H1 (cell line): ENCODE measurements at regions not wholly inside any gene's neighbourhood (a gene's known extent, or its start where the extent isn't known, plus 50 kb on each side); places are given as distances from the start of the nearest gene placed in this dataset.

ENCODE experiments used
- CTCF ChIA-PET: fragments of 300-600 bp; sonication (Branson Sonifier 250); formaldehyde crosslinking; loops from one replicate; lab custom pipeline; 2021; ENCODE audit not compliant: partially characterized antibody; lab: Charles Lee
- POLR2A ChIA-PET: fragments of 300-600 bp; sonication (Branson Sonifier 250); formaldehyde crosslinking; loops from one replicate; lab custom pipeline; 2021; ENCODE audit warnings: inconsistent platforms; ENCODE audit not compliant: partially characterized antibody; lab: Charles Lee
- DNase-seq, 2 experiments: peaks; one replicate each; pipeline versions ENCODE4 v3.0.0 to v3.0.0-alpha.2; 2010 to 2022; ENCODE audit warnings: low spot score in 2 of 2, low read depth in 1 of 2, mixed read lengths in 1 of 2
- FAIRE-seq: peaks from 2 replicates; lab custom pipeline; 2011; peaks lifted over from hg19 to GRCh38; lab: Jason Lieb, UNC
- H2AFZ ChIP-seq: 2 replicates; pipeline ENCODE4 v1.8.1; 2012; ENCODE audit warnings: low read length, inconsistent platforms
- H2AK5ac ChIP-seq: 2 replicates; pipeline ENCODE4 v1.6.1; 2013; ENCODE audit warnings: low read depth, low read length
- H2BK120ac ChIP-seq: replicated peaks from 2 replicates; pipeline ENCODE3; 2013; ENCODE audit warnings: low read depth, low read length, inconsistent platforms
- H2BK12ac ChIP-seq: 2 replicates; pipeline ENCODE4 v1.6.1; 2013; ENCODE audit warnings: low read depth, low read length
- H2BK15ac ChIP-seq: 2 replicates; pipeline ENCODE4 v1.6.1; 2013; ENCODE audit warnings: low read length
- H2BK20ac ChIP-seq: 2 replicates; pipeline ENCODE4 v1.6.1; 2013; ENCODE audit warnings: low read length
- H2BK5ac ChIP-seq: 2 replicates; pipeline ENCODE4 v1.6.1; 2013; ENCODE audit warnings: low read depth, low read length
- H3K14ac ChIP-seq: 2 replicates; pipeline ENCODE4 v1.6.1; 2013; ENCODE audit warnings: inconsistent platforms; ENCODE audit not compliant: insufficient read length
- H3K18ac ChIP-seq: 2 replicates; pipeline ENCODE4 v1.6.1; 2013; ENCODE audit warnings: low read length; ENCODE audit errors: extremely low read depth
- H3K23ac ChIP-seq: 2 replicates; pipeline ENCODE4 v1.6.1; 2013; ENCODE audit warnings: inconsistent platforms; ENCODE audit not compliant: insufficient read length
- H3K23me2 ChIP-seq: 2 replicates; pipeline ENCODE4 v1.6.1; 2013; ENCODE audit warnings: low read depth, low read length
- H3K27ac ChIP-seq: 2 replicates; pipeline ENCODE4 v1.6.1; 2011; ENCODE audit warnings: low read depth, low read length, inconsistent platforms
- H3K27me3 ChIP-seq, 4 experiments: replicated peaks in 1 of 4; 1 replicate in 1 of 4; 2 replicates in 3 of 4; pipeline versions ENCODE4 v1.6.1 to v1.8.1; 2011 to 2013; ENCODE audit warnings: low read length in 3 of 4, mild to moderate bottlenecking in 3 of 4, inconsistent platforms in 2 of 4, mixed read lengths in 2 of 4, moderate library complexity in 1 of 4; ENCODE audit not compliant: control insufficient read depth in 3 of 4, insufficient read depth in 3 of 4; ENCODE audit errors: extremely low read depth in 1 of 4
- H3K36me3 ChIP-seq, 4 experiments: 2 replicates each; pipeline versions ENCODE4 v1.6.1 to v1.8.1; 2011 to 2013; ENCODE audit warnings: mild to moderate bottlenecking in 4 of 4, low read length in 3 of 4, moderate library complexity in 2 of 4, control low read depth in 1 of 4, inconsistent platforms in 1 of 4; ENCODE audit not compliant: insufficient read depth in 4 of 4, control insufficient read depth in 2 of 4
- H3K4ac ChIP-seq: replicated peaks from 2 replicates; pipeline ENCODE3; 2013; ENCODE audit warnings: low read length, low read depth, mixed read lengths, inconsistent platforms; ENCODE audit not compliant: insufficient read length
- H3K4me1 ChIP-seq, 4 experiments: replicated peaks in 1 of 4; 1 replicate in 1 of 4; 2 replicates in 3 of 4; pipeline versions ENCODE4 v1.6.1 to v1.8.1; 2011 to 2013; ENCODE audit warnings: low read length in 3 of 4, inconsistent platforms in 2 of 4, mixed read lengths in 1 of 4; ENCODE audit not compliant: insufficient read depth in 4 of 4, control insufficient read depth in 3 of 4
- H3K4me2 ChIP-seq, 2 experiments: 2 replicates each; pipeline versions ENCODE4 v1.6.1 to v1.8.1; 2011 to 2013; ENCODE audit warnings: low read depth in 2 of 2, low read length in 2 of 2, control low read depth in 1 of 2, inconsistent platforms in 1 of 2, mild to moderate bottlenecking in 1 of 2; ENCODE audit not compliant: insufficient read depth in 1 of 2
- H3K4me3 ChIP-seq, 4 experiments: fragments of 200-600, 300-600 bp in 1 of 4; sonication (generic), shearing (Covaris generic), sonication (Bioruptor Twin) in 1 of 4; 2 replicates each; pipeline versions ENCODE4 v1.5.1 to v1.8.1; 2011 to 2016; ENCODE audit warnings: low read length in 4 of 4, low read depth in 3 of 4, control low read depth in 2 of 4, inconsistent platforms in 2 of 4, mild to moderate bottlenecking in 2 of 4, mixed read lengths in 1 of 4, moderate library complexity in 1 of 4; ENCODE audit not compliant: insufficient read depth in 2 of 4; ENCODE audit errors: extremely low read depth in 1 of 4
- H3K56ac ChIP-seq: replicated peaks from 2 replicates; pipeline ENCODE3; 2013; ENCODE audit warnings: low read depth, mild to moderate bottlenecking, mixed read lengths, low read length, inconsistent platforms; ENCODE audit not compliant: insufficient read length
- H3K79me1 ChIP-seq: 2 replicates; pipeline ENCODE4 v1.6.1; 2013; ENCODE audit warnings: low read depth, low read length, control low read depth
- H3K79me2 ChIP-seq, 2 experiments: 2 replicates each; pipeline versions ENCODE4 v1.6.1 to v1.8.1; 2012 to 2013; ENCODE audit warnings: low read length in 2 of 2, mild to moderate bottlenecking in 2 of 2, inconsistent platforms in 1 of 2; ENCODE audit not compliant: insufficient read depth in 2 of 2, control insufficient read depth in 1 of 2
- H3K9ac ChIP-seq, 4 experiments: replicated peaks in 1 of 4; 1 replicate in 1 of 4; 2 replicates in 3 of 4; pipeline versions ENCODE4 v1.6.1 to v1.8.1; 2011 to 2013; ENCODE audit warnings: low read depth in 3 of 4, low read length in 3 of 4, control low read depth in 2 of 4, mild to moderate bottlenecking in 2 of 4, moderate library complexity in 2 of 4, inconsistent platforms in 1 of 4; ENCODE audit errors: extremely low read depth in 1 of 4
- H3K9me3 ChIP-seq, 2 experiments: 2 replicates each; pipeline versions ENCODE4 v1.6.1 to v1.8.1; 2012 to 2013; ENCODE audit warnings: mild to moderate bottlenecking in 2 of 2, moderate library complexity in 2 of 2, control low read depth in 1 of 2, inconsistent platforms in 1 of 2, low read depth in 1 of 2, low read length in 1 of 2, mixed read lengths in 1 of 2; ENCODE audit not compliant: insufficient read depth in 2 of 2
- H4K20me1 ChIP-seq, 2 experiments: replicated peaks in 1 of 2; 2 replicates each; pipeline versions ENCODE3 to v1.8.1; 2011 to 2013; ENCODE audit warnings: inconsistent platforms in 2 of 2, low read length in 2 of 2, mild to moderate bottlenecking in 1 of 2; ENCODE audit not compliant: insufficient read depth in 2 of 2, control insufficient read depth in 1 of 2
- H4K5ac ChIP-seq: 2 replicates; pipeline ENCODE4 v1.6.1; 2013; ENCODE audit warnings: low read length, low read depth, mixed read lengths, inconsistent platforms; ENCODE audit not compliant: insufficient read length
- H4K8ac ChIP-seq: 2 replicates; pipeline ENCODE4 v1.8.0; 2013; ENCODE audit warnings: mild to moderate bottlenecking, moderate library complexity, low read length, inconsistent platforms; ENCODE audit not compliant: insufficient read depth; ENCODE audit errors: extremely low read depth
- H4K91ac ChIP-seq: replicated peaks from 2 replicates; pipeline ENCODE3; 2013; ENCODE audit warnings: low read length, mixed read lengths, inconsistent platforms; ENCODE audit not compliant: insufficient read length
- ATF2 ChIP-seq: IDR thresholded peaks from 2 replicates; pipeline ENCODE4 v1.6.1; 2012; ENCODE audit warnings: low read length, inconsistent platforms
- BACH1 ChIP-seq: IDR thresholded peaks from 2 replicates; pipeline ENCODE4 v1.6.1; 2012; ENCODE audit warnings: low read length, improper control_type of control experiment
- BRCA1 ChIP-seq: IDR thresholded peaks from 2 replicates; pipeline ENCODE4 v1.6.1; 2012; ENCODE audit warnings: low read depth, low read length, improper control_type of control experiment
- SP2 ChIP-seq: IDR thresholded peaks from 2 replicates; pipeline ENCODE4 v1.6.1; 2012; ENCODE audit warnings: mild to moderate bottlenecking, low read length, inconsistent platforms
- WGBS, 2 experiments: shearing (Covaris generic) in 1 of 2; methylation state at CpG; one replicate each; pipeline versions ENCODE4 v1.1.6 to v1.1.7; 2013 to 2015; ENCODE audit warnings: low lambda C conversion rate in 2 of 2, mixed read lengths in 2 of 2, inconsistent platforms in 1 of 2, low coverage in 1 of 2, missing lambda C conversion rate in 1 of 2; ENCODE audit not compliant: insufficient replicate concordance in 2 of 2, insufficient coverage in 1 of 2, insufficient read length in 1 of 2; ENCODE audit errors: extremely low coverage in 1 of 2, missing lambda C conversion rate in 1 of 2; 5-methylcytosine and 5-hydroxymethylcytosine counted together

DNA sequence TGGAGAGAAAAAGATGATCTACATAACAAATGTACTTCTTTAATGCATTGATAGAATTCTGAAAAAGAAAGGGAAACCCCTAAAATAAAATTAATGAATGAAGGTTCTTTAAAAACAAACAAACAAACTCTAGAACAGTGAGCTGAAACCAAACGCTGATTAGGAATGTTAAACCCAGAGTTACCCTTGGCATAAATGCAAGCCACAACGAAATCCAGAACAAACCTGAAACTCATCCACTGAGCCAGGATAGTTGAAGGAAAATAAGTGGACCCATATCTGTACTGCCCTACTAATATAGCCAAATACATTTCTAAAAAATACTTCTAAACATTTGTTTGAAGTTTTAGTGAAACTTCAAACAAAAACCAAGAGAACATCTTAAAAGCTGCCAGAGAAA, 505.3 kb downstream of the TTLL7 start:
- Histone ChIP-seq H3K27ac (no peak overlapping the region), H2BK15ac (no peak overlapping the region), H4K5ac (no peak overlapping the region), H2BK5ac (no peak overlapping the region), H3K4me2 (no peak overlapping the region), H3K36me3 (no peaks in the 10 kb centered on the region), H3K14ac (no peak overlapping the region), H3K4me1 (no peaks in the 10 kb centered on the region), H2AK5ac (no peak overlapping the region), H2BK120ac (no peak overlapping the region), H2BK12ac (no peak overlapping the region), H2AFZ (no peak overlapping the region), H3K4me3 (no peak overlapping the region), H3K23ac (no peak overlapping the region), H3K9me3 (no peaks in the 10 kb centered on the region), H3K27me3 (no peaks in the 10 kb centered on the region), H3K79me1 (no peaks in the 10 kb centered on the region), H2BK20ac (no peak overlapping the region), H4K91ac (no peak overlapping the region), H3K9ac (no peak overlapping the region), H4K20me1 (no peaks in the 10 kb centered on the region), H4K8ac (no peak overlapping the region), H3K4ac (no peak overlapping the region), H3K56ac (no peak overlapping the region), H3K18ac (no peak overlapping the region), H3K23me2 (no peaks in the 10 kb centered on the region; the same call in 1 of the 2 replicates), H3K79me2 (no peaks in the 10 kb centered on the region)
- POLR2A ChIA-PET: no interaction called here
- WGBS, 2 experiments: 95% methylated on average over 2 of the region's 2 CpGs; no CpG with 5 or more reads in 1 of the 2 experiments
- FAIRE-seq (no peak), DNase-seq (no peak)
- CTCF ChIA-PET: no interaction called here
- TF ChIP-seq BRCA1 (no peak), SP2 (no peak), BACH1 (no peak), ATF2 (no peak)
